ENCODE measurements at regions not wholly inside any gene's neighbourhood (a gene's known extent, or its start where the extent isn't known, plus 50 kb on each side); places are given as distances from the start of the nearest gene placed in this dataset.

DNA sequence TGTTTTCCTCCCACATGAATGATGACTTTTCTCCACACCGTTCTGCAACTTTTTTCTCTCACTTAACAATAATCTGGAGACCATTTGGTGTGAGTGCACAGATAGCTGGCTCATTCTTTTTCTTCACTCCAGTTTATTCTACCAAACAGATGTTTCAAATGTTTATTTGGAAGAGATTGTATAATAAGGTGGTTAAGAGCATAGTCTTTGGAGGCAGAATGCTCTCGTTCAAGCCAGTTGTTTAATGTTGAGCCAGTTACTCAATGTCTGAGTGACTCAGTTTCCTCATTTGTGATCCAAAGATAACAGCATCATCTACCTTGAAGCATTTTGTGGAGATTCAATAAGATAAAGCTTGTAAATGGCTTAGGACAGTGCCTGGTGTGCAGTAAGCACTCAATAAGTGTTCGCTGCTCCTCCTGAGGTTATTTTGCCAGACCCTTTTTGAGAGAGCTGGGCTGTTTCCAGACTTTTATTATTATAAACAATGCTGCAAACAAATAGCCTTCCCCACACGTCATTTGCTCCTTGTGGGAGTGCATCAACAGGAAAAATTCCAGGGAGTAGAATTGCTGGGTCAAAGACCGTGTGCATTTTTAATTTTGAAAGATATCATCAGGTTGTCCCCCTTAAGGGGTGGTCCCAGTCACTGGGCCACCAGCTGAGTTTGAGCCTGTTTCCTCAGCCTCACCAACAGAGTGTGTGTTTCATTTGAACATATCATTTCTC is 70.6 kb downstream of the VEGFA start:
- no peak for DNase-seq

DNA sequence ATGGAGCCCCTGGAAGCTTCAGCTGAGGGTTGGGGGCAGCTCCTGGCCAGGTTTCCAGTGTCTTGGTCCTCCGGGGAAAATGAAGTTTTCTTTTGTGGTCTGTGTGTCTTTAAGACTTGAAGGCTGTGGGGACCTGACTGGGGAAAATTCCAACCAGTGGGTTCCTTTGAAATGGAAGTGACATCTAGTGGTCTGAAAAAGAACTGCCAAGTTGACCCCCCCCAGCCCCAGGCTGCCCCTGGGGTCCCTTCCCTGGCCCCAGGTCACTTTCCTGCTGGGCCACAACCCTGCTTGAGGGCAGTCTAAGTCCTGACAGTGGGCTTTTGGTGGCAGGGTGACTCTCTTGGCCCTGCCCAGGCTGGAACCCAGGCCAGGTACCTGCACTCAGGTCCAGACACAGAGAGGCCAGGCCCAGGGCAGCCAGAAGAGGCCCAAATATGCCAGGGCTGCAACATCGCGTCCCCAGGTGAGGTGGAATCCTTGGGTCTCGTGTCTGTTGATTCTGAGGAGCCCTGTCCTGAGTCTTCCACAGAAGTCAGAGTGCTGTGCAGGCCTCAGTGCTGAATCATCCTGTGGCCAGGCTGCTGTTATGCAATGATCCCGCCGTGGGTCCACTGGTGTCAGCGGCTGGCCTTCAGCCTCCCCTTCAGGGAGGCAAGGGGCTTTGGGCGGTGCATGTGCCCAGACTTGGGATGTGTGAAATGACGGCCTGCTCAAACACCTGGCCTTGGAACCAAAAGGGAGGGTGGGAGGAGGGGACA is 68.4 kb downstream of the VEGFA start:
- no peak for DNase-seq

DNA sequence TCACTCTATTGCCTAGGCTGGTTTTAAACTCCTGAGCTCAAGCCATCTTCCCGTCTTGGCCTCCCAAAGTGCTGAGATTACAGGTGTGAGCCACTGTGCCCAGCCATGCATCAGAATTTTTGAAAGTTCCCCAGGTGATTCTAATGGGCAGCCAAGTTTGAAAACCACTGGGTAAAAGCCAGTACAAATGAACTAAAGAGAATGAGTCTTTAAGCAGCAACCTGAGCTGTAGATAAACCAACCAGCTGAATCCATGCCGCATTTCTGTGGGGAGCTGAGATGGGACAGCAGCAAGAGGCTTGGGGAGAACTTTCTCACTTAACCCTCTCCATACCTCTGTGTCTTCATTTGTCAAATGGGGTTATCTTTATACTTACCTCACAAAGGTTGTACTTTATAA is 67.5 kb downstream of the VEGFA start:
- DNase-seq = no peak

DNA sequence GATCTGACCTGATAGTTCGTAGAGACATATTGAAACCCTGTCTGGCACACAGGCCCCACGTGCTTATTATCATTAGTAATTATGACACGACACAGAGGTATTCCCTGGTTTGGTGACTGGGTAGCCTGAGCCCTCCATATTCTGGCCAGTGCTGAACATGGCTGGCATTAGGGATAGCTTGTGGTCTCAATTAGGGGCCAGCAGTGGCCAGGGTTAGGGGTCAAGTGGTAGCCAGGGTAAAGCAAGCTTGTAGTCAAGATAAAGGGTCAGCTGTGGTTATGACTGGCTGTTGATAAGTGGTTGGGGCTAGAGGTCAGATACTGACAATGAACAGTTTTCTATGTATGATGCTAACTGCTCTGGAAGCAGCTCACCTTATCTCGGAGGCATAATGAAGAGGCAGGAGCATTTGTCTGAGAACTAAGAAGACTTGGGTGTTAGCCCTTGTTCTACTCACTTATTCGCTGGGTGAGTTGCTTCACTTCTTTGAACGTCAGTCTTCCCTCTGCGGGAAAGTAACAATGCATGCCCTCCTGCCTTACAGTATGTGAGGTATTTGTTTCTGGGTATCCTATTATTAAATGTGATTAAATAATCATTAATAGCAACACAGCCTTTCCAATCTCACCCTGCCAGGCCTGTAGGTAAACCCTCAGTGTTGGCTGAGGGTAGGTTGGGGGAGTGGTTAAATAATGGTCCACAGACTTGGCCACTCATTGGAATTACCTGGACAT is 66.7 kb downstream of the VEGFA start:
- DNase-seq = no peak
